GM12873 (cell line): ENCODE measurements at regions not wholly inside any gene's neighbourhood (a gene's known extent, or its start where the extent isn't known, plus 50 kb on each side); places are given as distances from the start of the nearest gene placed in this dataset.

Experiments
- CTCF ChIP-seq: IDR thresholded peaks from 2 replicates; pipeline ENCODE4 v1.5.1; 2012; ENCODE audit warnings: low read depth, mild to moderate bottlenecking, moderate library complexity, low read length, control low read depth; ENCODE audit not compliant: insufficient read depth; ENCODE audit errors: missing control alignments

- TF ChIP-seq CTCF, result no peak
Observed at GRCh38 chr2:13638181-13638580, 921.4 kb downstream of the TRIB2 start.

DNA sequence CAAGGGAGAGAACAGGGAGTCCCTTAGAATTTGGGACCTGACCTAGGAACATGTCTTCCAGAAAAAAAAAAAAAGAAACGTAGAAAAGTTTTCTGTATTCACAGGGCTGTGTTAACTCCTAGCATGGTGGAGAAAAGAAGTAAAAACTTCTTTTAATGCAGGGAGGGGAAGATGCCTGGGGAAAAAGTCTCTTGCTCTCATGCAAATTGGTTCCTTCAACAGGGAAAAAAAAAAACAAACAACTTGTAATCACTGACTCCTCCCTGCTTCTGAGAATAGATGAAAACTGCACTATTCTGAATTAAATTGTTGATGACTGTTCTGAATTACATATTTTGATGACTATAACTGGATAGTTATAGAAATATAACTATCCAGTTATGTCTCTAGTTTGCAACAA is 933.2 kb downstream of the TRIB2 start:
- no peak for TF ChIP-seq CTCF

- TF ChIP-seq CTCF, result peak; percentile 17
Observed at GRCh38 chr2:13650586-13651180, 933.9 kb downstream of the TRIB2 start.

DNA sequence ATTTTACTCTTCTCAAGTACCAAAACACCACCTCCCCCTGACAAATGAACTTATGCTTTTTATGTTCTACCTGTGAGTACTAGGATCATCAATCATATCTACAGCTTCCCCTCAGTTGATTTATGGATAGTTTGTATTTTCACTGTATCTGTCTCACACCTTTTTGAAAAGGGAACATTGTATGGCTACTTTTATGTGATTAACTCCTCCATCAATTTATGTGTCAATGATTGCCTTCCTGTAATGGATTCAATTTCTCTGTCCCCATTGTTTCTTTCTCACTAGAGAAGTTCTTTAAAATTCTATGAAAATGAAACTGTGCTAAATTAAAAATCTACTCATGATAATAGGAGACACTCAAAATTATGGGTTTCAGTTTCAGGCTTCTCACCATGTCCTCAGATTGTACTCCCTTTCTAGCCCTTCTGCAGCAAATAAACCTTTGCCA is 935.0 kb downstream of the TRIB2 start:
- no peak for TF ChIP-seq CTCF

GRCh38 chr2:13652531-13653313 is 936.0 kb downstream of the TRIB2 start:
- TF ChIP-seq CTCF, result no peak

DNA sequence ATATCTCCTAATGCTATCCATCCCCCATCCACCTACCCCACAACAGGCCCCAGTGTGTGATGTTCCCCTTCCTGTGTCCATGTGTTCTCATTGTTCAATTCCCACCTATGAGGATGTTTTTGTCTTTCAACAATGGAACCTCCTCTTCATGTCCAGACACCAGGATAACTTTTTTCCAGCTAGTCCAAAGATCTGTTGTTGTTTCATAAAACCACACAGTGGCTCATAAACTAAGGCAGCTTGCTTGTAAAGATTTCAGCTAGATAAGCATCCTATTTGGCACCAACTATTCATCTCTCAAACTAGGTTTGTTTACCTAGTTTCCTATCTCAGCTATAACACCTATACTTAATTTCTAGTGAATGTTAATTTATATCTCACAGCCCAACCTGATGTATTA is 937.7 kb downstream of the TRIB2 start:
- no peak for TF ChIP-seq CTCF

DNA sequence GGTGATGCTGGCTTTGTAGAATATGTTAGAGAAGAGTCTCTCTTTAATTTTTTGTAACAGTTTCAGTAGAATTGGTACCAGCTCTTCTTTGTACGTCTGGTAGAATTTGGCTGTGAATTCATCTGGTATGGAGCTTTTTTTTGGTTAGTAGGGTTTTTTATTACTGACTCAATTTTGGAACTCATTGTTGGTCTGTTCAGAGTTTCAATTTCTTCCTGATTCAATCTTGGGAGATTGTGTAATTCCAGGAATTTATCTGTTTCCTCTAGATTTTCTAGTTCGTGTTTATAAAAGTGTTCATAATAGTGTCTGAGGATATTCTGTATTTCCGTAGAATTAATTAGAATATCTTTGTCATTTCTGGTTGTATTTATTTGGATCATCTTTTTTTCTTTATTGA is 943.5 kb downstream of the TRIB2 start:
- no peak for TF ChIP-seq CTCF
